Stimulated activated CD4-positive, alpha-beta T cell treated with anti-CD3 and anti-CD28 coated beads, Interleukin-2, amount 100 ng/mL, for 4 hours (primary cell): ENCODE measurements at regions not wholly inside any gene's neighbourhood (a gene's known extent, or its start where the extent isn't known, plus 50 kb on each side); places are given as distances from the start of the nearest gene placed in this dataset.

Experiments
- DNase-seq: peaks from one replicate; pipeline ENCODE4 v3.0.0-alpha.2; 2020; ENCODE audit warnings: low read depth

DNA sequence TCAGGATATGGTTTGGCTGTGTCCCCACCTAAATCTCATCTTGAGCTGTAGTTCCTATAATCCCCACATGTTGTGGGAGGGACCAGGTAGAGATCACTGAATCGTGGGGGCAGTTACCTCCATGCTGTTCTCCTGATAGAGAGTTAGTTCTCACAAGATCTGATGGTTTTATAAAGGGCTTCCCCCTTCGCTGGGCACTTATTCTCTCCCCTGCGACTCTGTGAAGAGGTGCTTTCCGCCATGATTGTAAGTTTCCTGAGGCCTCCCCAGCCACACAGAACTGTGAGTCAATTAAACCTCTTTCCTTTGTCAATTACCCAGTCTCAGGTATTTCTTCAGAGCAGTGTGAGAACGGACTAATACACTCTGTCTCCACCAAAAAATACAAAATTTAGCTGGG, 291.9 kb downstream of the BCOR start:
- no peak for DNase-seq

DNA sequence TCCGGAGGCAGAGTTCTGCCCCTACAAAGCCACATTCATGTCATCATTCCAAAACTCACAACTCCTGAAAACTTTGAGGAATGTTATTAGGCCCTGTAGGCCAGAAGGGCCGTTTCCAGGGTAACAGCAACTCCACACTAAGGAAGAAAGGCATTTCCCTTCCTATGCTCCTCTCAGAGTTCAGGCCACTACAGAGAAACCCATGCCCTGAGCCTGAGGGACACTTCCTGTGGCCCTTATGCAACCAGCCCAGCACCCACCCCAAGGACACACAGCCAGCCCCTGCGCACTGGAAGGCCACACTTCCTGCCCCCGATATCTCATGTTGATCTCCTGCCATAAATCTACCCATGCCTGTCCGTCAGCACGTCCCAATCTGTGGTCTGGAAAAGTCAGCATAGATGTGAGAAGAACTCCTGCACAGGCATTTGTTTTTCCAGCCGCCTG, 289.3 kb downstream of the BCOR start:
- DNase-seq = no peak

DNA sequence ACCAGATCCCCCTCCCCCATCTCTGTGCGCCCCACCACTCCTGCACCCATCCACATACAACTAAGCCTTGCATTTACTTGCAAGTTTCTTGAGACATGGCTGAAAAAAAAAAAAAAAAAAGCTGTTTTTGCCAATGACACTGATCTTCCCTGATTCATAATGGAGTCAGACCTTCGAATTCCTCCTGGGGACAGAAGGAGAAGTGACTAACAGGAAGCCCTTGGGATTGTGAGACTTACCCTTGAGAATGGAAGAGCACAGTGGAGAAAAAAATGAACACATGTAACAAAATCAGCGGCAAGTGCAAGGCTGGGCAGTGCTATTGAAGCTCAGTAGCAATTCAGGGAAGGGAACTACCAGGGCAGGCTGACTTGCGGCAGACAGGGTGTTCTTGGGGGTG, 288.4 kb downstream of the BCOR start:
- DNase-seq = no peak

GRCh38 chrX:39810901-39811300, 286.9 kb downstream of the BCOR start:
- no peak for DNase-seq

- DNase-seq = no peak
Observed at GRCh38 chrX:39811376-39811775, 286.4 kb downstream of the BCOR start.

- DNase-seq = no peak
Observed at GRCh38 chrX:39813631-39814277, 284.0 kb downstream of the BCOR start.

- DNase-seq = peak; percentile 6
Observed at GRCh38 chrX:39814391-39814790, 283.4 kb downstream of the BCOR start.

DNA sequence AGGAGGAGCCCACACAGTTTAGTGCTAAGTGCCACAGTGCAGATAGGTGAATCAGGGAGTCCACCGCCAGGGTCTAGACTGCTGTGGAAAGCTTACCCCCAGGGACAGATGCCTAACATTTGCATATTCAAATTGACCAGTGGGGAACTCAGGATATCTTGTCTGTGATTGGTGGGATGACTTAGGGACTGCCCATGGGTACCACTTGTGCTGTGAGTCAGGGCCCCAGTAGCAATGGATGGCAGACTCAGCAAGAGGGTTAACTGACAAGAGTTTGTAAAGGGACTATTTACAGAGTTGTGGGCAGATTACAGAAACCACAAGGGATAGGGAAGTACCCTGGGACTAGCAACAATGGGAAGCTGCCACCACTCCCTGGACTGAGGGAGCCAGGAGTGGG, 282.1 kb downstream of the BCOR start:
- no peak for DNase-seq

DNA sequence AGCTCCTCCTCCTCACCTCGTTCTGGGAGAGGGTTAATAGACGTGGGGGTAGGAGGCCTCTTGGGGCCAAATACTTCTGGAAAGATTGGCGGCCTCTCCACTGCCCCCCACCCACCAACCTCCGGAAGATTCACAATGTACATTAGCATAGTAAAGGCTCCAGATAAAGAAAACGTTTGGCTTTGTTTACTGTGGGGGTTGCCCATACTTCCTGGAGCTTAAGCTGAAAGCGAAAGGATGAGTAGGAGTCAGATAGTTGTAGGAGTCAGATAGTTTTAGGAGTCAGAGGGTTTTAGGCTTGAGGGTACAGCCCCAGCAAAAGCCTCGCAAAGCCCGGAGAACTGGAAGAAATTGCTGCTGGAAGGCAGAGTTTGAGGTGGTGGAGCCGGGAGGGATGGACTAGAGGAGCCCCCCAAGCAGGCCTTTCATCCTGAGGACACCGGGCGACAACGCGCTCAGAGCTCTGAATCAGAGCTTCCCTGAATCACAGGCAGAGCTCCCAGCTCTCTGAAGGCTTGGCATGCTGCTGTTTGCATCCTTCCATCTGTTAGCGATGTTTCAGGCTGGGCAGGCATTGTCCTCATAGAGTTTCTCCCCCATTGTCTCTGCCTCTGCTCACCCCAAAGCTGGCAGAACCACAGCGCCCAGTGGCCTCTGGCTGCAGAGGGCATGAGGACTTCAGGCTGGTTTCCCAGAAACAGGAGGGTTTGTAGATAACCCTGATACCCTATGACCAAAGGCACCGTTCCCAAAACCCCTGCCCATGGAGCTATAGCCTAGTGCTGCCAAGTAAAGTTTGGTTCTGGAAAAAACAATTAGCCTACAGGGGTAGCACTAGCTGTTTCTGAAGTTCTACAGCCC, 280.7 kb downstream of the BCOR start:
- DNase-seq = no peak

DNA sequence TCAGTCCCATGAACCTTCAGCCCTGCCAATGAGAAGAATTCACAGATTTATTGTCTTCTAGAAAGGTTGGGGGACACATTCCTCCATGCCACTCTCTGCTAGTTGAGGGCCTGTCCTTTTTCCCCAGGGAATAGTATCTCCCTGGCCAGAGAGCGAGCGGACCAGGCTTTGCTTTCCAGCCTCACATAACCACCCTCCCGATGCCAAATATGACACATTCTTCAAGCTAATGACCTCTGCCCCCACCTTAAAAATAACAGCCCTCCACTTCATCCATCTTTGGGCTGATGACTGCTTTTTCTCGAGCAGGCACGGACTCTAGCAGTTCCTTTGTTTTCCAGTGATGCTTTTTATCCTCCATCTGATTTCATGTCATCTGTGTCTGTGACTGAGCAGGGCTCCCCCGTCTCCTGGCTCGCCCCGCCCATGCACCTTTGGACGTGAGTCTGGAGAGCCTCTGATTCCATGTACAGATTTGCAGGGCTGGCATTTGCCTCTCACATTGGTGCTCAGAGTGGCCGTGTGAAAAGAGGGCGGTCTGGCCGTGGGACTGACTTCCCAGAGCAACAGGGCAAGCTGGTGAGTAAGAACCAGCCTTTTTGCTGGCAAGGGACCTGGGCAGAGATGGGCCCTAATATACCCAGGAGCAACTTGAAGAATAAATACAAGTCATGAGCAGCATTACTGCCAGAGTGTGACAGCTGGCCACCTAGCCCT, 279.8 kb downstream of the BCOR start:
- no peak for DNase-seq

DNA sequence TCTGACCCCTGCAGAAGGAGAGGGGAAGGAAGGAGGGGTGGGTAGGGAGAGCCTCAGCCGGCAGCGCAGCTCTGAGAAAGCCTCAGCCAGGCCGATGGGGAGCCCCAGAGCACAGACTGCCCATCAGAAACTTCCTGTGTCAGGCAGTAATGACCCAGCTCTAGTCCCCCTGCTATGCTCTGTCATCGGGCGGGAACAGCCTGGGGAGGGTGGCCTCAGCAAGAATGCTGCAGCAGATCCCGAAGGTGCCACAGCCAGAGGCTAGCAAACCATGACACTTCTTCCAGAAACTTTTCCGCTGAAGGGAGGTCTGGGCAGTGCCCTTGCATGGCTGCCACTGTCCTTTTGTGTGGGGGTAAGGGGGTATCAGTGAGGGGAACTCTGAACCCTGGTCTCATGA, 279.0 kb downstream of the BCOR start:
- DNase-seq = no peak

GRCh38 chrX:39819921-39820849, 277.6 kb downstream of the BCOR start:
- peak; percentile 3 for DNase-seq

DNA sequence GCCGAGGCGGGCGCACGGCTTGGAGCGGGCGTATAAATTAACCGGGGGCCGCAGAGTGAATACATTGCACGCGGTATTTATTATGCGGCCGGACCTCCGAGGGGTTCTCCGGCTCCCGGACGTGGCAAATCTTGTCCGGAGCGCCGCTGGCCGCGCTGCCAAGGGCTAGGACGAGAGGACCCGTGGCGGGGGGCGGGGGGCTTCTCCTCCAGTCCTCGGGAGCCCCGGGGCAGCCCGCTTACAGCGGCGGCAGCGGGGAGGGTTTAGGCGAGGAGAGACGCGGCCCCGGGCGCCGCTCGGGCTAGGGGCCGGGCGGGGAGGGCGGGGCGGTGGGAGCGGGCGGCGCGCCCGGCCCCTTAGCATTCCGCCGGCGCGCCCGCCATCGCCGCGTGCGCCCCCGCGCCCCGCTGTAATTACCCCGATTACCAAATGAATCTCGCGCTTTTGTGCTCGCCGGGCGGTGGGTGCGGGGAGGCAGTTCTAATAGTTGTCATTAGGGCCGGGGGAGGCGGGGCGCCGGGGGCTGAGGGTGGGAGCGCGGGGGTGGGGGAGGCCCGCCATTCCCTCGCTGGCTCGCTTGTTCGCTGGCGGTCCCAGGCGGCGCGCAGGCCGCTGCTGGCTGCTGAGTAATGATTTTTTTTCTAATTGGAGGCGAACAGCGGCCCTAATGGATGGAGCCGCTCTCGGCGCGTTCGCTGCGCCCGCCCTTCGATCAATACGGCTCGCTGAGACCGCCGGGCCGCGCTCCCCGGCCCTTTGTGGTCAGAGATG, 276.6 kb downstream of the BCOR start:
- peak; percentile 44 for DNase-seq

DNA sequence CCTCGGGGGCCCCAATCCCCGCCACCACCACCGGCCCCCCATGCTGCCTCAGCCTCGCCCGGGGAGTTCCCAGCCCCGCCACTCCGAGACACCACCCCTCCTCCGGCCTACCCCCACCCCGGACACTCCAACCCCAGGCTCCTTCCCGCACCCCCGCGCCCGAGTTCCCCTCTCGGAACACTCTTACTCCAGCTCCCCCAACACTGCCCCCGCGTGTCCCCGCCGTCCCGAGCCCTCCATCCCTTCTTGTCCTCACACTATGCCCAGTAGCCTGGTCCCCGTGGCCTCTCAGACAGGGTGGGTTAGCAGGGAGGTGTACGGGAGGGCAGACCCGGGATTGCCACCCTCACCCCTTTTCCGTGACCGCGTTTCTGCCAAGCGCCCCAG, 276.1 kb downstream of the BCOR start:
- no peak for DNase-seq

- no peak for DNase-seq
Observed at GRCh38 chrX:39822133-39822748, 275.5 kb downstream of the BCOR start.

DNA sequence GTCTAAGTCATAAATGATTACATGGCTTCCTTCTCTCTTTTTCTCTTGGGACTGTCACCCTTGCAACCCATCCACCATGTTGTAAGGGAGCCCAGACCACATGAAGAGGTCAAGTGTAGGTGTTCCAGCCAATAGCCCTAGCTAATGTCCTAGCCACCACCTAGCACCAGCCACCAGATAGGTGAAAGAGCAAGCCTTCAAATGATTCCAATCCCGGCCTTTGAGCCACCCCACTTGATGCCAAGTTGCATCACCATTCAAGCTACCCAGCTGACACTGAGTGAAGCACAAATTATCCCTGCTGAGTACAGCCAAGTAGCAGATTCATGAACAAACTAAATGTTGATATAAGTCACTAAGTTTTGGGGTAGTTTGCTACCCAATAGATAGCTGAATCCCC, 274.3 kb downstream of the BCOR start:
- no peak for DNase-seq

DNA sequence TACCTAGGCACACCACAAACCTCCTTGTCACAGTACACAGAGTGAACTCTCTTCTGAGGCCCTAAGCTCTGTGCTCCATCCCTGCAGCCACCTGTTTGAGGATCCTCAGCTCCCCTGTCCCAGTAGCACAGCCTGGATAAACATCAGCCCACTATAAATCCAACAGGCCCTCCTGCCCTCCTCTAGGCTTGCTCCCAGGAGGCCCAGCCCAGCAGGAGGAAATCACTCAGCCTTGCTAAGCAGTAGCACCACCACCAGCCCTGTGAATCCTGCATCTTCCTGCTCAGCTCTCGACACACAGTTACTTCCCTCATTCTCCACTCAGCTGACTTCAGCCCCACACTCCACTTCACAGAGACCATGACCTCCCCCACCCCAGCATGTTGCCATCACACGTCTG, 273.9 kb downstream of the BCOR start:
- no peak for DNase-seq

GRCh38 chrX:39826813-39827543, 270.8 kb downstream of the BCOR start:
- DNase-seq = no peak

DNA sequence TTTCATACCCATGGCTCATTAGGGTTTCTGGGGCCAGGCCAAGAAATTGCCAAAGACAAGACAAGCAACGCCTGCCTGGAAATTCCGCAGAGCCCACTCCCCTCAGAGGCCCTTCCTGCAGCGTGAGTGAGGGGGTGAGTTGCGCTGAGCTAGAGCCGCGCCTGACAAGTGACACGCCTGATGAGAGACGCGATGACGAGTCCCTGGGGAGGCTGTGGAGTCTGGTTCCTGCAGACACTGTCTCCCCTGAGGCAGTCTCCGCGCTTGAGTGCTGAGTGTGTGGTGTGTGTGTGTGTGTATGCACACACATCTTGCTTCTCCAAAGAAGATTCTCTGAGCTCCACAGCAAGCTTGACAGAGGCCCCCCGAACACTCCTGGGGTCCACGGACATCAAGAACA, 269.8 kb downstream of the BCOR start:
- no peak for DNase-seq

- no peak for DNase-seq
Observed at GRCh38 chrX:39828971-39829370, 268.8 kb downstream of the BCOR start.
